ENCODE measurements at regions not wholly inside any gene's neighbourhood (a gene's known extent, or its start where the extent isn't known, plus 50 kb on each side); places are given as distances from the start of the nearest gene placed in this dataset.
A peak's percentile ranks its signal among the peaks of the same experiment; 100 is the strongest.

DNA sequence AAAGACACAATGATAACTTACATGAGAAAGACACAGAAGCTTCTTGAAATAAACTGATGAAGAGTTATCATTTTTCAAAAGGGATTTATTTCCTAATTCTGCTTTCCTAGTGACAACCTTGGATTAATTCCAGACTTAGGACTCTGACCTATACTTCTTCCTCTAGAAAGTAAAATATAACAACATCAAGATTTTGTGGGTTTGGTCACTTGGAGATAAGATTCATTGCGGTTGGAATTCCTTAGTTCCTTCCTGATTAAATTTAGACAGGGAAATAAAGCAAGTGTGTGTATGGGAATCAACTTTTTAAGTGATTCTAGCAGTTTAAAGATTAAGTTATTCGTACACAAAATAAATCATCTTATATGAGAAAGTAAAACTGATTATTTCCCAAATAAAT, 208.4 kb upstream of the CCDC150 start:
- no peak overlapping the region for H3K4me3 ChIP-seq (ENCODE audit: low read depth, low read length)
- DNase-seq (ENCODE audit: low read depth, low spot score), result no peak
- ChIA-PET CTCF (interaction anchor here (1.1 to 1.4 kb wide), 3 partner anchors 10 to 328 kb away, joined by 3 to 5 read pairs (median 3); no protein-coding TSS in a partner anchor), POLR2A (no interaction called here)
- no peak for TF ChIP-seq CTCF (IDR thresholded peaks at IDR 0.05; ENCODE audit: insufficient read depth, low read length, missing control alignments)

DNA sequence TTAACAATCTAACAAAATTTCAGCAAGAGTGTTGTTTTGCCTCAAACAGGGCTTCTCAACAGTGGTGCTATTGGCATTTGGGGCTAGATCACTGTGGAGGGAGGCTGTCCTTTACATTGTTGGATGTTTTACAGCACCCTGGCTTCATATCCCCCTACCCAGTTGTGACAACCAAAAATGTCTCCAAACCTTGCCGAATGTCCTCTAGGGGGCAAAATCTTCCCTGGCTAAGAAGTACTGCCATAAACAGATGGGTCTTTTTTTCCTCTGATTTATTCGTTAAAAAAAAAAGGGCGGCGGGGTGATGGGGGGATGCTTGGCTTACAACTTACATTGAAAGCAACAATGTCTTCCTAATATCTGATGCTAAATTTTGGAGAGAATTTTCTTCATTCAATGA, 207.6 kb upstream of the CCDC150 start:
- CTCF ChIA-PET, result interaction anchor here (0.8 to 2.4 kb wide), 5 partner anchors 10 to 327 kb away, joined by 3 to 9 read pairs (median 3); no protein-coding TSS in a partner anchor
- DNase-seq (ENCODE audit: low read depth, low spot score), result no peak
- POLR2A ChIA-PET, result no interaction called here
- TF ChIP-seq CTCF (IDR thresholded peaks at IDR 0.05; ENCODE audit: insufficient read depth, low read length, missing control alignments), result peak; percentile 26
- no peak overlapping the region for H3K4me3 ChIP-seq (ENCODE audit: low read depth, low read length)

DNA sequence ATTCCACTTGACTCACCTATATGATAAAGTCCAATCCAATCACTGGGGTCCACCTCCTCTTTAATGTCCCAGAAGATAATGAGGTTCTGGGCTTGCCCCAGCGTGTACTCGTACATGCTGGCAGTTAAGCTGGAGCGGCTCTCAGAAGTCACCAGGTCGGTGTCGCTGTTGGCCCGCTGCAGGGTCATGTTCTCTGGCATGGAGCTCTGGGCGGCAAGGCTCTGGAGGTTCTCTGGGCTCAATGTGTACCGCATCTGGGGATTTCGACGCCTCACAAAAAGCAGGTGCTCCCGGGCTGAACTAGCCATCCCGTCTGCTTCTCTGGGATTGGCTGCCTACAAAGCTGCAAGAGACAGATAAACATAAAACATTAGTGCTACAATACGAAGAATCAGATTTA, 206.4 kb upstream of the CCDC150 start:
- ChIA-PET CTCF (interaction anchor here (1.4 to 2.4 kb wide), 3 partner anchors 9 to 17 kb away, joined by 3 to 9 read pairs (median 3); no protein-coding TSS in a partner anchor), POLR2A (no interaction called here)
- TF ChIP-seq CTCF (IDR thresholded peaks at IDR 0.05; ENCODE audit: insufficient read depth, low read length, missing control alignments), result no peak
- DNase-seq (ENCODE audit: low read depth, low spot score), result no peak
- no peak overlapping the region for H3K4me3 ChIP-seq (ENCODE audit: low read depth, low read length)

GRCh38 chr2:196434217-196434616, 205.3 kb upstream of the CCDC150 start:
- POLR2A ChIA-PET, result no interaction called here
- DNase-seq (ENCODE audit: low read depth, low spot score), result no peak
- no peak overlapping the region for H3K4me3 ChIP-seq (ENCODE audit: low read depth, low read length)
- CTCF ChIA-PET, result interaction anchor here (0.7 to 2.4 kb wide), 4 partner anchors 7 to 326 kb away, joined by 3 to 9 read pairs (median 3); no protein-coding TSS in a partner anchor
- no peak for TF ChIP-seq CTCF (IDR thresholded peaks at IDR 0.05; ENCODE audit: insufficient read depth, low read length, missing control alignments)

GRCh38 chr2:196435189-196435588, 204.3 kb upstream of the CCDC150 start:
- POLR2A ChIA-PET, result no interaction called here
- peak; percentile 12 for DNase-seq (ENCODE audit: low read depth, low spot score)
- H3K4me3 ChIP-seq (ENCODE audit: low read depth, low read length), result no peak overlapping the region
- CTCF ChIA-PET, result interaction anchor here (0.9 to 2.9 kb wide), 5 partner anchors 9 to 325 kb away, joined by 3 to 16 read pairs (median 3); no protein-coding TSS in a partner anchor
- no peak for TF ChIP-seq CTCF (IDR thresholded peaks at IDR 0.05; ENCODE audit: insufficient read depth, low read length, missing control alignments)

DNA sequence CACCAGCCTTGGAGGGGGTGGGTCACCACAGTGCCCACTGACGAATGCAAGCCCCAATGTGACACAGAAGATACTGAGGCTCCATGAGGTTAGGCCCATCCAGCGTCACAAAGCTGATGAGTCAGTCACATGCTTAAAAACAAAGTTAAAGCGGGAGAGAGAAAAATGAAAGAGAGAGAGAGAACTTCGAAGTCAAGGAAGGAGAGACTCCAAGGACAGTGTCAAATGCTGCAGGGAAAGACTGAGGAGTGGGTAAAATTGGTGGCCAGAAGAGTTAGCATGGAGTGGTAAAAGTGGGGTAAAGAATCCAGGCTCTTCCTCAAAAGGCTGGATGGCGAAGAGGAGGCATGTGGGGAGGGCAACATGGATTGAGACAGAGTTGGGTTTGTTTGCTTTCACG, 201.9 kb upstream of the CCDC150 start:
- TF ChIP-seq CTCF (IDR thresholded peaks at IDR 0.05; ENCODE audit: insufficient read depth, low read length, missing control alignments), result no peak
- H3K4me3 ChIP-seq (ENCODE audit: low read depth, low read length), result no peak overlapping the region
- no peak for DNase-seq (ENCODE audit: low read depth, low spot score)
- ChIA-PET POLR2A (no interaction called here), CTCF (interaction anchor here (2.9 kb wide), 1 partner anchor 16 kb away, joined by 16 read pairs; no protein-coding TSS in a partner anchor)

Measured in AG04449 (cell line).